Heart left ventricle (tissue), 16 donors: ENCODE measurements at regions not wholly inside any gene's neighbourhood (a gene's known extent, or its start where the extent isn't known, plus 50 kb on each side); places are given as distances from the start of the nearest gene placed in this dataset.

ENCODE experiments used
- ATAC-seq, 4 donors: fragments of 200-7000 bp; cut with Tn5 transposase; one replicate each; pipeline ENCODE4 v1.9.1; 2020 to 2022; ENCODE audit warnings: moderate library complexity in 4 of 4, mild to moderate bottlenecking in 3 of 4, moderate number of reproducible peaks in 1 of 4
- DNase-seq, 5 donors: peaks; one replicate each; pipeline ENCODE4 v3.0.0-alpha.2; 2020
- H3K27ac ChIP-seq, 12 donors: fragments of 200-600 bp; sonication (generic) in 4 of 12; one replicate each; pipeline versions ENCODE4 v1.5.0 to v1.8.0; 2016 to 2022; ENCODE audit warnings: mild to moderate bottlenecking in 2 of 12
- H3K27me3 ChIP-seq, 9 donors: fragments of 200-600 bp; sonication (generic) in 2 of 9; one replicate each; pipeline versions ENCODE4 v1.5.1 to v1.8.0; 2016 to 2022; ENCODE audit warnings: mild to moderate bottlenecking in 3 of 9
- H3K36me3 ChIP-seq, 9 donors: fragments of 200-600 bp; sonication (generic) in 2 of 9; one replicate each; pipeline versions ENCODE4 v1.5.0 to v1.8.0; 2018 to 2022; ENCODE audit warnings: mild to moderate bottlenecking in 2 of 9
- H3K4me1 ChIP-seq, 12 donors: fragments of 200-600 bp; sonication (generic) in 4 of 12; one replicate each; pipeline versions ENCODE4 v1.5.0 to v1.8.0; 2016 to 2022; ENCODE audit warnings: mild to moderate bottlenecking in 3 of 12
- H3K4me3 ChIP-seq, 12 donors: fragments of 200-600 bp; sonication (generic) in 4 of 12; one replicate each; pipeline versions ENCODE4 v1.5.0 to v1.8.0; 2017 to 2022; ENCODE audit warnings: mild to moderate bottlenecking in 9 of 12, moderate library complexity in 4 of 12
- H3K9me3 ChIP-seq, 12 donors: fragments of 200-600 bp; sonication (generic) in 4 of 12; one replicate each; pipeline versions ENCODE4 v1.5.0 to v1.8.0; 2016 to 2022; ENCODE audit warnings: mild to moderate bottlenecking in 1 of 12
- CTCF ChIP-seq, 12 donors: fragments of 200-600 bp; sonication (generic) in 4 of 12; IDR thresholded peaks; one replicate each; pipeline versions ENCODE4 v1.5.0 to v1.8.0; 2018 to 2022; ENCODE audit warnings: antibody characterized with exemption in 12 of 12, mild to moderate bottlenecking in 5 of 12
- POLR2A ChIP-seq, 2 donors: fragments of 450-650 bp; IDR thresholded peaks; one replicate each; pipeline ENCODE4 v1.6.1; 2017; ENCODE audit warnings: antibody characterized with exemption in 2 of 2, mild to moderate bottlenecking in 2 of 2, moderate library complexity in 2 of 2
- WGBS, 4 donors: extraction: QIAGEN DNeasy Blood & Tissue Kit in 2 of 4; methylation state at CpG; one replicate each; pipeline versions ENCODE4 v1.1.5 to v1.1.7; 2013 to 2018; 5-methylcytosine and 5-hydroxymethylcytosine counted together
- intact Hi-C, 10 donors: fragments of 100-400 bp; cut with DNase I; formaldehyde crosslinking; loops; one replicate each; pipeline versions ENCODE4 v1.11.1 to v1.14.2; 2022
- donor health status: ischemic (EF 13 %, LVEDD 7.1; RV severe dilation, severe dysfunction).
- donor health status: healthy with polysubstance abuse.
- donor health status: DM: no; HTN: yes; CAD: no.
- donor health status: DM: no; HTN: no; CAD: no.
- donor health status: ischemic (EF 25% LVEDD 6.9; RV normal size, moderate dysfunction).
- donor health status: ischemic (EF 25% LVEDD 5.7; RV mildly dilated, moderate dysfunction).
- donor health status: healthy.
- donor health status: DM: yes; HTN: yes; CAD: no.
- donor health status: ischemic (EF 35%, LVEDD 5.7; RV mildly dilated, moderate dysfunction).
- donor health status: nonischemic (EF 11% LVEDD 7.7; RV severe dilation, severe dysfunction).
- donor health status: DM: yes; HTN: yes; CAD: no.
- donor health status: PGD.
- donor health status: ischemic (EF 29% LVEDD 5.4; RV normal size, mild dysfunction).
- donor health status: nonischemic (EF 23%, LVEDD 6.1; RV moderate dilation, normal function).

- H3K36me3 ChIP-seq, result no peaks in the 10 kb centered on the region
- no peaks in the 10 kb centered on the region for H3K27me3 ChIP-seq
- intact Hi-C loops, result no loop called here
- no peak overlapping the region for H3K27ac ChIP-seq
- ATAC-seq, result no peak
- WGBS, 4 donors, result 81 to 93% (median 87%) methylated on average over 14 of the region's 14 CpGs
- peaks cover 0 to 5% (median 0%) of the 10 kb centered on the region in 12 donors for H3K9me3 ChIP-seq
- TF ChIP-seq CTCF (IDR thresholded peaks at IDR 0.05) (no peak), POLR2A (IDR thresholded peaks at IDR 0.05) (no peak)
- H3K4me3 ChIP-seq, result no peak overlapping the region
- H3K4me1 ChIP-seq, result no peaks in the 10 kb centered on the region
- no peak for DNase-seq
Measured at GRCh38 chr21:38944903-38945302, 139.2 kb downstream of the ETS2 start.

- WGBS, 4 donors, result 92 to 97% (median 95%) methylated on average over 11 of the region's 11 CpGs
Measured at GRCh38 chr21:38944402-38944801, 138.7 kb downstream of the ETS2 start.

GRCh38 chr21:38942748-38943211 lies 137.1 kb downstream of the ETS2 start:
- H3K27ac ChIP-seq, result no peak overlapping the region
- ATAC-seq (no peak), DNase-seq (no peak)
- H3K4me1 ChIP-seq, result no peaks in the 10 kb centered on the region
- TF ChIP-seq CTCF (IDR thresholded peaks at IDR 0.05) (no peak), POLR2A (IDR thresholded peaks at IDR 0.05) (no peak)
- intact Hi-C loops, result no loop called here
- H3K4me3 ChIP-seq, result no peak overlapping the region
- H3K36me3 ChIP-seq, result no peaks in the 10 kb centered on the region
- no peaks in the 10 kb centered on the region for H3K27me3 ChIP-seq
- H3K9me3 ChIP-seq, result no peaks in the 10 kb centered on the region
- WGBS, 4 donors, result 95 to 99% (median 97%) methylated on average over 7 of the region's 7 CpGs

More at GRCh38 chr21:38944402-38944801, 138.7 kb downstream of the ETS2 start:
- intact Hi-C loops, result no loop called here
- Histone ChIP-seq H3K4me1 (no peaks in the 10 kb centered on the region), H3K4me3 (no peak overlapping the region), H3K27me3 (no peaks in the 10 kb centered on the region), H3K36me3 (no peaks in the 10 kb centered on the region), H3K9me3 (no peaks in the 10 kb centered on the region), H3K27ac (no peak overlapping the region)
- ATAC-seq (no peak), DNase-seq (no peak)
- TF ChIP-seq POLR2A (IDR thresholded peaks at IDR 0.05) (no peak), CTCF (IDR thresholded peaks at IDR 0.05) (no peak)

GRCh38 chr21:38938769-38939168 lies 133.0 kb downstream of the ETS2 start:
- DNase-seq (no peak), ATAC-seq (no peak)
- no peaks in the 10 kb centered on the region for H3K9me3 ChIP-seq
- H3K27me3 ChIP-seq, result no peaks in the 10 kb centered on the region
- H3K4me1 ChIP-seq, result no peaks in the 10 kb centered on the region
- intact Hi-C loops, result no loop called here
- WGBS, 4 donors, result 71 to 86% (median 85%) methylated on average over 7 to 8 of the region's 8 CpGs
- no peaks in the 10 kb centered on the region for H3K36me3 ChIP-seq
- TF ChIP-seq CTCF (IDR thresholded peaks at IDR 0.05) (no peak), POLR2A (IDR thresholded peaks at IDR 0.05) (no peak)
- no peak overlapping the region for H3K4me3 ChIP-seq
- no peak overlapping the region for H3K27ac ChIP-seq
